Kidney (tissue), 13 donors: ENCODE measurements at regions not wholly inside any gene's neighbourhood (a gene's known extent, or its start where the extent isn't known, plus 50 kb on each side); places are given as distances from the start of the nearest gene placed in this dataset.
A peak's percentile ranks its signal among the peaks of the same experiment; 100 is the strongest.

Experiments
- DNase-seq, 5 donors: peaks; one replicate each; pipeline ENCODE4 v3.0.0-alpha.2; 2013 to 2020
- FAIRE-seq: peaks from 2 replicates; lab custom pipeline; 2012; peaks lifted over from hg19 to GRCh38; lab: Jason Lieb, UNC
- H3K27ac ChIP-seq, 2 donors: one replicate each; pipeline ENCODE4 v1.7.0; 2013; ENCODE audit warnings: low read depth in 2 of 2, low read length in 2 of 2, inconsistent platforms in 1 of 2
- H3K27me3 ChIP-seq: one replicate; pipeline ENCODE4 v1.7.1; 2013; ENCODE audit warnings: low read length, inconsistent platforms; ENCODE audit not compliant: control insufficient read depth, insufficient read depth
- H3K36me3 ChIP-seq, 3 donors: one replicate each; pipeline versions ENCODE4 v1.7.0 to v1.7.1; 2013; ENCODE audit warnings: low read length in 3 of 3, control low read depth in 1 of 3, inconsistent platforms in 1 of 3; ENCODE audit not compliant: insufficient read depth in 3 of 3, control insufficient read depth in 2 of 3
- H3K4me1 ChIP-seq, 3 donors: one replicate each; pipeline versions ENCODE4 v1.7.0 to v1.7.1; 2013; ENCODE audit warnings: low read length in 3 of 3, inconsistent platforms in 1 of 3, low read depth in 1 of 3; ENCODE audit not compliant: control insufficient read depth in 2 of 3, insufficient read depth in 2 of 3
- H3K4me3 ChIP-seq, 3 donors: one replicate each; pipeline versions ENCODE4 v1.7.0 to v1.8.1; 2013; ENCODE audit warnings: low read length in 3 of 3, control low read depth in 1 of 3, inconsistent platforms in 1 of 3
- H3K9ac ChIP-seq, 3 donors: one replicate each; pipeline versions ENCODE4 v1.7.0 to v1.7.1; 2013; ENCODE audit warnings: low read length in 3 of 3, control low read depth in 1 of 3, inconsistent platforms in 1 of 3
- H3K9me3 ChIP-seq, 3 donors: one replicate each; pipeline versions ENCODE4 v1.7.0 to v1.7.1; 2013; ENCODE audit warnings: low read length in 3 of 3, control low read depth in 1 of 3, inconsistent platforms in 1 of 3; ENCODE audit not compliant: control insufficient read depth in 2 of 3, insufficient read depth in 1 of 3
- CTCF ChIP-seq: IDR thresholded peaks from 3 replicates; pipeline ENCODE4 v1.5.1; 2012; ENCODE audit warnings: mild to moderate bottlenecking, moderate library complexity, borderline replicate concordance; ENCODE audit not compliant: insufficient read depth; ENCODE audit errors: extremely low read depth
- intact Hi-C: fragments of 100-400 bp; cut with DNase I; formaldehyde crosslinking; loops from one replicate; pipeline ENCODE4 v1.11.1; 2022
- donor health status: control.
- donor health status: control.
- donor health status: control.
- donor health status: control.
- donor health status: control.
- donor health status: DM: yes; HTN: yes; CAD: no.
- donor health status: Normal renal cell carcinoma (clear cell type).

GRCh38 chr2:21484643-21485042 lies 360.9 kb downstream of the TDRD15 start:
- no peak for TF ChIP-seq CTCF

GRCh38 chr2:21486445-21486844 lies 362.7 kb downstream of the TDRD15 start:
- Histone ChIP-seq H3K4me3 (no peak overlapping the region), H3K4me1 (no peaks in the 10 kb centered on the region), H3K27me3 (no peaks in the 10 kb centered on the region), H3K36me3 (no peaks in the 10 kb centered on the region), H3K9me3 (peaks cover 0 to 3% (median 2%) of the 10 kb centered on the region in 3 donors), H3K9ac (no peak overlapping the region), H3K27ac (no peak overlapping the region)
- FAIRE-seq (no peak), DNase-seq (no peak)
- TF ChIP-seq CTCF, result no peak
- intact Hi-C loops, result no loop called here

More at GRCh38 chr2:21484643-21485042, 360.9 kb downstream of the TDRD15 start:
- H3K4me3 ChIP-seq, result no peak overlapping the region
- DNase-seq, result no peak
- H3K27me3 ChIP-seq, result no peaks in the 10 kb centered on the region
- intact Hi-C loops, result no loop called here
- no peak overlapping the region for H3K9ac ChIP-seq
- H3K9me3 ChIP-seq, result peaks cover 0 to 3% (median 2%) of the 10 kb centered on the region in 3 donors
- no peak overlapping the region for H3K27ac ChIP-seq
- no peaks in the 10 kb centered on the region for H3K4me1 ChIP-seq
- H3K36me3 ChIP-seq, result no peaks in the 10 kb centered on the region
- FAIRE-seq, result no peak

- intact Hi-C loops, result no loop called here
- Histone ChIP-seq H3K4me1 (no peaks in the 10 kb centered on the region), H3K27ac (no peak overlapping the region), H3K36me3 (no peaks in the 10 kb centered on the region), H3K27me3 (no peaks in the 10 kb centered on the region), H3K9ac (no peak overlapping the region), H3K4me3 (no peak overlapping the region), H3K9me3 (no peaks in the 10 kb centered on the region)
- DNase-seq (no peak), FAIRE-seq (no peak)
- TF ChIP-seq CTCF, result no peak
Observed at GRCh38 chr2:21489080-21489479, 365.3 kb downstream of the TDRD15 start.

GRCh38 chr2:21498016-21498415 lies 374.2 kb downstream of the TDRD15 start:
- H3K9ac ChIP-seq, result no peak overlapping the region
- H3K4me3 ChIP-seq, result no peak overlapping the region
- H3K4me1 ChIP-seq, result no peaks in the 10 kb centered on the region
- FAIRE-seq (no peak), DNase-seq (peak in 2 of 5 donors; percentile 7 to 11)
- no peaks in the 10 kb centered on the region for H3K9me3 ChIP-seq
- no peak for TF ChIP-seq CTCF
- intact Hi-C loops, result no loop called here
- H3K27me3 ChIP-seq, result no peaks in the 10 kb centered on the region
- no peak overlapping the region for H3K27ac ChIP-seq
- H3K36me3 ChIP-seq, result no peaks in the 10 kb centered on the region
